Neural cell (in vitro differentiated cells): ENCODE measurements at regions not wholly inside any gene's neighbourhood (a gene's known extent, or its start where the extent isn't known, plus 50 kb on each side); places are given as distances from the start of the nearest gene placed in this dataset.

Source experiments
- small RNA-seq, 3 experiments: library from RNA; depleted of rRNA; stranded (forward); fragments of <200 nt; gene quantifications; one replicate each; pipeline ENCODE3, GENCODE V24; 2012

Small RNA genes in the stretch of these regions (small RNA-seq; reads per million reads assigned to genes)
- 0 reads per million in 3 experiments for gene RNU6-242P
